ENCODE measurements at regions not wholly inside any gene's neighbourhood (a gene's known extent, or its start where the extent isn't known, plus 50 kb on each side); places are given as distances from the start of the nearest gene placed in this dataset.
"Not testable (repeated sequence)": the region's sequence is repeated elsewhere in the genome, so short reads cannot be mapped to it uniquely, and the experiment has no call there.

DNA sequence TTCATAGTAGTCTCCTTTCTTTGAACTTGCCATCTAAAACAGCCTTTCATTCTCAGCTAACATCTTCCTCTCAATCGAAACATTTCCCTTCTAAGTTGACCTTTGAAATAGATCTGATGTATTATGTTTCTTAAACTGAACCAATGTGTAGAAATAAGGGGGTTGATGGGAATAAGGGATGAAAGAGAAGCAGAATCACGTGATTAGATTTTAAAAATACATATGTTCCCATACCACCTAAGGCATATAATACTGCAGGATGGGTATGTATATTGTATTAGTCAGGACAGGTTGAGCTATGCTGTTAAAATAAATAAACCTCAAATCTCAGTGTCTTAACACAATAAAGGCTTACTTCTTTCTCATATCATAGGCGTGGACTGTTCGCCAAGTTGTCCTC lies 207.5 kb upstream of the SRD5A2 start:
- TF ChIP-seq, protein P1, sequence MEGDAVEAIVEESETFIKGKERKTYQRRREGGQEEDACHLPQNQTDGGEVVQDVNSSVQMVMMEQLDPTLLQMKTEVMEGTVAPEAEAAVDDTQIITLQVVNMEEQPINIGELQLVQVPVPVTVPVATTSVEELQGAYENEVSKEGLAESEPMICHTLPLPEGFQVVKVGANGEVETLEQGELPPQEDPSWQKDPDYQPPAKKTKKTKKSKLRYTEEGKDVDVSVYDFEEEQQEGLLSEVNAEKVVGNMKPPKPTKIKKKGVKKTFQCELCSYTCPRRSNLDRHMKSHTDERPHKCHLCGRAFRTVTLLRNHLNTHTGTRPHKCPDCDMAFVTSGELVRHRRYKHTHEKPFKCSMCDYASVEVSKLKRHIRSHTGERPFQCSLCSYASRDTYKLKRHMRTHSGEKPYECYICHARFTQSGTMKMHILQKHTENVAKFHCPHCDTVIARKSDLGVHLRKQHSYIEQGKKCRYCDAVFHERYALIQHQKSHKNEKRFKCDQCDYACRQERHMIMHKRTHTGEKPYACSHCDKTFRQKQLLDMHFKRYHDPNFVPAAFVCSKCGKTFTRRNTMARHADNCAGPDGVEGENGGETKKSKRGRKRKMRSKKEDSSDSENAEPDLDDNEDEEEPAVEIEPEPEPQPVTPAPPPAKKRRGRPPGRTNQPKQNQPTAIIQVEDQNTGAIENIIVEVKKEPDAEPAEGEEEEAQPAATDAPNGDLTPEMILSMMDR (conservative IDR thresholded peaks at IDR 0.05; ENCODE audit: low read depth, low read length) = no peak
- no peak overlapping the region for H3K4me3 ChIP-seq (ENCODE audit: low read length)

DNA sequence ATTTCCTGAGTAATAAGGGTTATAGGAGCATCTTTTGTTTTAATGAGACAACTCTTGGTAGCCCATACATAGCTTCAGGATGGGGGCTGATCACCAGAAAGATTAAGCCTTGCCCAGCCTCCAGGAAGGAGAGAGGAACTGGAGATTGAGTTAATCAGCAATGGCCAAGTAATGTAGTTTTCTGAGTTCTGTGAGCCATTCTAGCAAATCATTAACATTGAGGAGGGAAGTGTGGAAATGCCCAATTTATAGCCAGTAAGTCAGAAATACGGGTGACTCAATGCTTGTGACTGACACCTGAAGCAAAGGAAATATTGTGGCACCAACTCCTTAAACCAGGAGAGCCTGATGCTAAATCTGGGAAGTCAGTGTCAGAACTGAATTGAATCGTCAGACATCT lies 205.1 kb upstream of the SRD5A2 start:
- no peak for DNase-seq (ENCODE audit: low read depth)
- H3K4me3 ChIP-seq (ENCODE audit: low read length) = no peak overlapping the region
- TF ChIP-seq, protein P1 (conservative IDR thresholded peaks at IDR 0.05; ENCODE audit: low read depth, low read length) = no peak

More for the DNA sequence above, 207.5 kb upstream of the SRD5A2 start:
- DNase-seq (ENCODE audit: low read depth) = no peak

DNA sequence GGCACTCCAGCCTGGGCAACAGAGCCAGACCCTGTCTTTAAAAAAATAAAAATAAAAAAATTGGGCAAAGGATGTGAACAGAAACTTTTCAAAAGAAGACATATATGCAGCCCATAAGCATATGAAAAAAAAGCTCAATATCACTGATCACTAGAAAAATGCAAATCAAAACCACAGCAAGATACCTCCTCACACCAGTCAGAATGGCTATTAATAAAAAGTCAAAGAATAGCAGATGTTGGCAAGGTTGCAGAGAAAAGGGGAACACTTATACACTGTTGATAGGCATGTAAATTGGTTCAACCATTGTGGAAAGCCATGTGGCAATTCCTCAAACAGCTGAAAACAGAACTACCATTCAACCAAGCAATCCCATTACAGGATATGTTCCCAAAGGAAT lies 204.1 kb upstream of the SRD5A2 start:
- no peak overlapping the region for H3K4me3 ChIP-seq (ENCODE audit: low read length)
- TF ChIP-seq, protein P1 (conservative IDR thresholded peaks at IDR 0.05; ENCODE audit: low read depth, low read length) = no peak
- DNase-seq (ENCODE audit: low read depth) = no peak

DNA sequence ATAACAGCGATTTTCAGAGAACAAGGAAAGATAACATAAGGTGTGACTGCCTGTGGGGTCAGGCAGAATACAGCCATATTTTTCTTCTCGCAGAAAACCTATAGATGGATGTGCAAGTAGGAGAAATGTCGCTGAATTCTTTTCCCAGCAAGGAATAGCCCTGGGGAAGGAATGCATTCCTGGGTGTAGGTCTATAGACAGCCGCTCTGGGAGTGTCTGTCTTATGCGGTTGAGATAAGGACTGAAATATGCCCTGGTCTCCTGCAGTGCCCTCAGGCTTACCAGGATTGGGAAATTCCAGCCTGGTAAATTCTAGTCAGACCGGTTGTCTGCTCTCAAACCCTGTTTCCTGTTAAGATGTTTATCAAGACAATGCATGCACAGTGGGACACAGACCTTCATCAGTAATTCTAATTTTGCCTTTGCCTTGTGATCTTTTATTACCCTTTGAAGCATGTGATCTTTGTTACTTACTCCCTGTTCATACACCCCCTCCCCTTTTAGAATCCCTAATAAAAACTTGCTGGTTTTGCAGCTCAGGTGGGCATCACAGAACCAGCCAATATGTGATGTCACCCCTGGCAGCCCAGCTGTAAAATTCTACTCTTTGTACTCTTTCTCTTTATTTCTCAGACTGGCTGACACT lies 202.8 kb upstream of the SRD5A2 start:
- DNase-seq (ENCODE audit: low read depth) = not testable (repeated sequence)

DNA sequence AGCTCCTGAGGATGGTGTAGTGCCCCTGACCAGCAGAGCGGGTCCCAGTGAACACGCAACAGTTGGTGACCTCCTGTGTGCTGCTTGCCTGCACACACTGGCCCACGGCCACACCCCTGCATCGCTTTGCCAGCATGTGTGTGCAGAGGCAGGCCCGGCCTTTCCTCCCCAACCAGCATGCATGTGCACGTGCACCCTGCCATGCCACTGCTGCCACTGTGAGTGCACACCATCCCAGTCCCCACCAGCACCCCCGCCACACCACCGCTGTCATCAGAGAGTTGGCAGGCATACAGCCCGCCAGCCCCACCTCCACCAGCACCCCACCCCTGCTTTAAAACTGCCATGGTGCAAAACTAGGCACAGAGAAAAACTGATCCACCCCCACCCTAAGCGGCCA lies 197.4 kb upstream of the SRD5A2 start:
- no peak overlapping the region for H3K4me3 ChIP-seq (ENCODE audit: low read length)
- DNase-seq (ENCODE audit: low read depth) = no peak
- TF ChIP-seq, protein P1 (conservative IDR thresholded peaks at IDR 0.05; ENCODE audit: low read depth, low read length) = no peak

More for the DNA sequence above, 202.8 kb upstream of the SRD5A2 start:
- H3K4me3 ChIP-seq (ENCODE audit: low read length) = not testable (repeated sequence)

DNA sequence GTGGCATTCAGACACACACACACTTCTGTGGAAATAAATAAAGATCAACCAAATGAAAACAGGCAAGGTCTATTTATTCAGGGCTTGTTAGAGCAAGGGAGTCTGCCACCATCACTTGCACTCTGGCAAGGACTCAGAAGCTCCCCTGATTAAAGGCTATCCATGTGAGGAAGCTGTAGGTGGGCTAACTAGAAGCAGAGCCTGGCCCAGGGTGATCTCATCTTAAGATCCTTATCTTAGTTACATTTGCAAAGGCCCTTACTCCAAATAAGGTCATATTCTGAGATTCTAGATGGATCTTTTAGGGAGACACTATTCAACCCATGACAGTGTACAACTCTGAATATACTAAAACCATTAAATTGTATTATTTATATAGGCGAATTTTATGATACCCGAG lies 190.0 kb upstream of the SRD5A2 start:
- DNase-seq (ENCODE audit: low read depth) = no peak
- H3K4me3 ChIP-seq (ENCODE audit: low read length) = no peak overlapping the region
- TF ChIP-seq, protein P1 (conservative IDR thresholded peaks at IDR 0.05; ENCODE audit: low read depth, low read length) = no peak

DNA sequence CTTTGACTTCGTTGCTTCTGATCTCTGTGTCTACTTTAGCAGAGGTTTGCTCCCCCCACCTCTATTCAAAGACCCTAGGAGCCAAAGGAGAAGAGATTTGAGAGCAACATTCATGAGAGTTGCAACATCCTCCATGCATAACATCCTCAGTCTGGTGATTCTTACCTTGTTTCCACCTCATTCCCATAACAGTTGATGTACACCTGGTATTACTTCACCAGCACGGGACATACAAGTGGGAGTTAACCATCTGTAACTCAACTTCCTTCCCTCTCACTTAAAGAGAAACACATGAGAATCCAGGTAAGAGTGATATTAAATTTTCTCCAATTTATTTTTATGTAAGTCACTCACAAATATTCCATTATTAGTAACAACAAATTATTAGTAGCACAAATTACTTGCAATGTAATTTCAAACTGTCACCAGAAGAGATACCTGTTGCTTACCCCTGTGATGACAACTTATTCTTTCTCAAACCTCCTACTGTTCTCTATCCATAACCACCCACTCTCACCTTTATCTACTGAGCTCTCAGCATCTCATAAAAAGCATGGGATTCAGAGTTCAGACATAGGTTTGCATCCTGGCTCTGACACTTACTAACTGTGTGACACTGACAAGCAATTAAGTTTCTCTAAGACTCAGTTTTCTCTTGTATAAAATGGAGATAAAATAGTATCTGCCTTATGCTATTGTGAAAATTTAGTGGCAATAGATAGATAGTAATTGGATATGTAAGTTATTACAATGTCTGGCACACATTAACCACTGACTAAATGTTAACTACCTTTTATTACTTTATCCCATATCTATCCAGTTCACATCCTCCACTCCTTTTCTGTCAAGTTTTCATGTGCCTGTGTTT lies 184.6 kb upstream of the SRD5A2 start:
- H3K4me3 ChIP-seq (ENCODE audit: low read length) = no peak overlapping the region
- no peak for DNase-seq (ENCODE audit: low read depth)
- TF ChIP-seq, protein P1 (conservative IDR thresholded peaks at IDR 0.05; ENCODE audit: low read depth, low read length) = no peak
